Trophoblast cell (in vitro differentiated cells and primary cell): ENCODE measurements at regions not wholly inside any gene's neighbourhood (a gene's known extent, or its start where the extent isn't known, plus 50 kb on each side); places are given as distances from the start of the nearest gene placed in this dataset.

ENCODE experiments used
- DNase-seq, 2 donors: peaks; one replicate each; pipeline ENCODE4 v3.0.0-alpha.2; 2016
- H2AFZ ChIP-seq: 2 replicates; pipeline ENCODE4 v1.6.1; 2013; ENCODE audit warnings: low read length, moderate library complexity, mild to moderate bottlenecking; ENCODE audit not compliant: insufficient read depth, poor library complexity
- H2AK5ac ChIP-seq: 2 replicates; pipeline ENCODE4 v1.6.1; 2013; ENCODE audit warnings: mild to moderate bottlenecking, low read length
- H2BK120ac ChIP-seq: 2 replicates; pipeline ENCODE4 v1.6.1; 2013; ENCODE audit warnings: low read length, mild to moderate bottlenecking, moderate library complexity; ENCODE audit not compliant: insufficient read depth, poor library complexity
- H2BK12ac ChIP-seq: 2 replicates; pipeline ENCODE4 v1.6.1; 2013; ENCODE audit warnings: mild to moderate bottlenecking, low read length, moderate library complexity
- H2BK5ac ChIP-seq: 2 replicates; pipeline ENCODE4 v1.6.1; 2013; ENCODE audit warnings: low read length, low read depth, moderate library complexity, mild to moderate bottlenecking; ENCODE audit not compliant: poor library complexity
- H3K14ac ChIP-seq: 2 replicates; pipeline ENCODE4 v1.6.1; 2013; ENCODE audit warnings: mild to moderate bottlenecking, low read length
- H3K18ac ChIP-seq: 2 replicates; pipeline ENCODE4 v1.6.1; 2013; ENCODE audit warnings: mild to moderate bottlenecking, low read length
- H3K23ac ChIP-seq: 2 replicates; pipeline ENCODE4 v1.6.1; 2013; ENCODE audit warnings: low read length
- H3K27ac ChIP-seq: 2 replicates; pipeline ENCODE4 v1.5.1; 2013; ENCODE audit warnings: low read depth, mild to moderate bottlenecking, inconsistent platforms, low read length, moderate library complexity
- H3K27me3 ChIP-seq: 2 replicates; pipeline ENCODE4 v1.6.1; 2013; ENCODE audit warnings: inconsistent platforms, mild to moderate bottlenecking, low read length, moderate library complexity; ENCODE audit not compliant: insufficient read depth
- H3K36me3 ChIP-seq, 2 experiments: 1 replicate in 1 of 2; 2 replicates in 1 of 2; pipeline ENCODE4 v1.6.1; 2013; ENCODE audit warnings: low read length in 2 of 2, mild to moderate bottlenecking in 2 of 2, moderate library complexity in 1 of 2; ENCODE audit not compliant: insufficient read depth in 2 of 2, control insufficient read depth in 1 of 2
- H3K4ac ChIP-seq: 2 replicates; pipeline ENCODE4 v1.6.1; 2013; ENCODE audit warnings: low read depth, mild to moderate bottlenecking, low read length, moderate library complexity
- H3K4me1 ChIP-seq, 2 experiments: 1 replicate in 1 of 2; 2 replicates in 1 of 2; pipeline ENCODE4 v1.6.1; 2013; ENCODE audit warnings: low read length in 2 of 2, mild to moderate bottlenecking in 2 of 2, moderate library complexity in 1 of 2; ENCODE audit not compliant: insufficient read depth in 2 of 2, control insufficient read depth in 1 of 2
- H3K4me2 ChIP-seq: 2 replicates; pipeline ENCODE4 v1.6.1; 2013; ENCODE audit warnings: inconsistent platforms, mild to moderate bottlenecking, low read length, moderate library complexity
- H3K4me3 ChIP-seq: 2 replicates; pipeline ENCODE4 v1.5.1; 2013; ENCODE audit warnings: mild to moderate bottlenecking, low read depth, low read length, inconsistent platforms
- H3K79me1 ChIP-seq: one replicate; pipeline ENCODE4 v1.6.1; 2013; ENCODE audit warnings: low read length
- H3K79me2 ChIP-seq: 2 replicates; pipeline ENCODE4 v1.6.1; 2013; ENCODE audit warnings: low read length, mild to moderate bottlenecking; ENCODE audit not compliant: control insufficient read depth, insufficient read depth, poor library complexity
- H3K9ac ChIP-seq: 2 replicates; pipeline ENCODE4 v1.6.1; 2013; ENCODE audit warnings: mild to moderate bottlenecking, low read length
- H3K9me3 ChIP-seq: 2 replicates; pipeline ENCODE4 v1.6.1; 2013; ENCODE audit warnings: low read depth, mild to moderate bottlenecking, control low read depth, inconsistent platforms, low read length; ENCODE audit not compliant: insufficient read depth
- H4K12ac ChIP-seq: 2 replicates; pipeline ENCODE4 v1.6.1; 2013; ENCODE audit warnings: low read depth, mild to moderate bottlenecking, low read length, moderate library complexity
- H4K8ac ChIP-seq: 2 replicates; pipeline ENCODE4 v1.6.1; 2013; ENCODE audit warnings: low read depth, mild to moderate bottlenecking, low read length, moderate library complexity
- H4K91ac ChIP-seq: one replicate; pipeline ENCODE4 v1.6.1; 2013; ENCODE audit warnings: low read depth, mild to moderate bottlenecking, low read length, moderate library complexity
- WGBS: extraction: QIAGEN DNeasy Blood & Tissue Kit; methylation state at CpG from one replicate; pipeline ENCODE4 v1.1.7; 2013; ENCODE audit warnings: missing lambda C conversion rate; ENCODE audit not compliant: insufficient read length, insufficient coverage; ENCODE audit errors: extremely low coverage; 5-methylcytosine and 5-hydroxymethylcytosine counted together

DNA sequence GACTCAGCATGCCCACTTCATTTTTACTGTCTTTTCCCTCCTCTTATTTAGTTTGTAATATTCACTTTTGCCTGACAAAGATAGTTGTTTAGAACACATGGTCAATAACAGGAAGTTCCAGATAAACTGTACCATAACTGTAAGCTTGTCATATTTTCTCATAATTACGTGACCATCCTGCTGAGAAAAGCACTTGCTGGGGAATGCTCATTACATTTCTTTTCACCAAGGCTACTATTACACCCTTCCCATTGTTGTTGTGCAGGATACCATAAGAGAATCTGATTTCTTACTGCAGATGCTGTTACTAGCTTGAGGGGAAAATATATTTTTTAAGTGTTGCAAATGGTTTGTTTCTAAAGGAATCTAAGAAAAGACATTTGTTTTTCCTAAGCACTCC lies 111.7 kb upstream of the SLITRK6 start:
- Histone ChIP-seq H3K27me3 (no peaks in the 10 kb centered on the region), H4K8ac (no peak overlapping the region), H3K4me3 (no peak overlapping the region), H3K79me2 (no peaks in the 10 kb centered on the region), H3K4me2 (no peak overlapping the region), H3K9me3 (no peaks in the 10 kb centered on the region), H2AK5ac (no peak overlapping the region), H3K4ac (no peak overlapping the region), H2AFZ (no peak overlapping the region), H2BK12ac (no peak overlapping the region), H3K23ac (no peak overlapping the region), H3K18ac (no peak overlapping the region), H2BK5ac (no peak overlapping the region), H3K14ac (no peak overlapping the region), H2BK120ac (no peak overlapping the region), H3K27ac (no peak overlapping the region), H3K9ac (no peak overlapping the region), H3K36me3 (no peaks in the 10 kb centered on the region), H4K12ac (no peak overlapping the region), H4K91ac (no peak overlapping the region), H3K4me1 (no peaks in the 10 kb centered on the region), H3K79me1 (no peaks in the 10 kb centered on the region)
- WGBS: no CpG with 5 or more reads among the region's 1 CpG
- DNase-seq: no peak

DNA sequence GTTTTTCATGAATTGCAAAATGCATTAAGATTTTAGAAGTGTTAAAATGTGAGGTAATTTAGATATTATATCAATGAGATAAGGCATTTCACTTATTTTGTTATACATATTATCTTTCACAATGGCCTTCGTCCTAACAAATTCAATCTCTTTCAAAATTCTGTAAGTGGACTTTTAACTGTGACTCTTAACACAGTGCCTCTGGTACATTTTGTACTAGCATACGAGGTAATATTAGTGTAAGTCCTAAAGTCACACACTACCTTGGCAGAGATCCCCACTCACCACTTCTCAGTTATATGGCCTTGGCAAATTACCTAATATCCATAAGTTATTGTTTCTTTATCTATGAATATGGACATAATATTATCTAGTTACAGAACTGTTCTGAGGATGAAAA lies 101.3 kb upstream of the SLITRK6 start:
- no peak overlapping the region for H3K4me3 ChIP-seq
- H3K27me3 ChIP-seq: no peaks in the 10 kb centered on the region
- no peak overlapping the region for H2AK5ac ChIP-seq
- no peak overlapping the region for H4K8ac ChIP-seq
- H3K27ac ChIP-seq: no peak overlapping the region
- no peaks in the 10 kb centered on the region for H3K9me3 ChIP-seq
- WGBS: no CpG with 5 or more reads among the region's 2 CpGs
- H3K79me1 ChIP-seq: no peaks in the 10 kb centered on the region
- no peaks in the 10 kb centered on the region for H3K36me3 ChIP-seq
- no peak overlapping the region for H3K9ac ChIP-seq
- no peak overlapping the region for H4K91ac ChIP-seq
- no peak overlapping the region for H3K4me2 ChIP-seq
- DNase-seq: no peak
- no peak overlapping the region for H2BK12ac ChIP-seq
- H3K18ac ChIP-seq: no peak overlapping the region
- H4K12ac ChIP-seq: no peak overlapping the region
- peaks cover 0 to 6% of the 10 kb centered on the region in 2 experiments for H3K4me1 ChIP-seq
- no peaks in the 10 kb centered on the region for H3K79me2 ChIP-seq
- no peak overlapping the region for H2AFZ ChIP-seq
- H2BK120ac ChIP-seq: no peak overlapping the region
- H2BK5ac ChIP-seq: no peak overlapping the region
- no peak overlapping the region for H3K23ac ChIP-seq
- H3K14ac ChIP-seq: no peak overlapping the region
- no peak overlapping the region for H3K4ac ChIP-seq

DNA sequence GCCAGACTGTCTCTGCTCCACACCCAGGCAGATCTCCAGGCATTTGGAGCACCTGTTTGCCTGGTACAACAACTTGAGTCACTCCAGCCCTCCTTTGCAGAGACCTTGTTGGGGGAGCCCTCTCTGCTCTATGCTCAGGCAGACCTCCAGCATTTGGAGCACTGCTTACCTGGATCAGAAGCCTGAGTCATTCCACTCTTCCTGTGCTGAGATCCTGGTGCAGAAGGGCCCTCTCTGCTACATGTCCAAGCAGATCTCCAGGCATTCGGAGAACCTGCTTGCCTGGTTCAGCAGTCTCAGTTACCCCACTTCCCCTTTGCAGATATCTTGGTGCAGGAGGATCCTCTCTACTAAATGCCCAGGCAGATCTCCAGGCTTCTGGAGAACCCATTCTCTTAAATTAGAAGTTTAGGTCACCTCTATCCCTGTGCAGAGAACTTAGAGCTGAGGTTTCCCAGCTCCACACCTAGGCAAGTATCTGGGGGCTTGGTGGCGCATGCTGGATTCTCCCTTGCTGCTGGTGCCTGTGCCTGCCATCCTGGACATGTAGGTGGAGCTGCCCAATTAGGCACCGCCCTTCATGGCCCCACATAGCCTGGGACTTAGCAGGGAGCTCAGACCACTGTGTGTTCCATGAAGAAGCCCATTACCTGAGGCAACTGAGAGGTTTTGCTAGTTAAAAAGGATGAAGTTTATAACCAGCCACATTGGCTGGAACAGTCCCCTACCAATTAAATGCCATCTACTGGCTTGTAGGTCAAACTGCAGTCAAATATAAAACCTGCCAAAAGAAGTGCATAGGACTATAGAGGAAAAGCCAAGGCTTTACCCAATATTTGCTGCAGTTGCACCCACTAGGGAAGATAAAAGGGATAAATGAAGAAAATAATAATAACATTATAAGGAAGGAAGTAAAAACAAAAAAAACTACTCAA lies 97.6 kb upstream of the SLITRK6 start:
- no peak overlapping the region for H2AK5ac ChIP-seq
- H3K79me1 ChIP-seq: no peaks in the 10 kb centered on the region
- no peak overlapping the region for H3K4ac ChIP-seq

DNA sequence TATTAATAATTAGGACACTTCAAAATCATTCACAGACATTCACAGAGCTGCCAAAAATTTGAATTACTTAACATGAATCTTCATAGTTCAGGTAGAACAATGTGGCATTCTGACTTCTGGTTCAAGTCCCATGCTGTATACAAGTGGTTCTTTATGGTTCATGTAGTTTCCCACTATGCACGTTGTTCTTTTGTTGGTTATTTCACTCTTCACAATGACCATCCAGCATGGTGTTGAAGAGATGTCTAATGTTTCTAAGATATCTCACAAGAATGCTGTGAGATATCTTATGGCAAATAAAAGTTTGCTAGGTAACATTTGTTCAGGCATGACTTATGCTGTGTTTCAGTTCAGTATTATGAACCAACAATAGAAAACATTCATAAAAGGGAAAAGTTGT lies 88.2 kb upstream of the SLITRK6 start:
- H3K9me3 ChIP-seq: no peaks in the 10 kb centered on the region
- H3K14ac ChIP-seq: no peak overlapping the region
- no peak overlapping the region for H2AFZ ChIP-seq
- no peak overlapping the region for H3K4me2 ChIP-seq
- H3K4me3 ChIP-seq: no peak overlapping the region
- H3K18ac ChIP-seq: no peak overlapping the region
- no peaks in the 10 kb centered on the region for H3K79me1 ChIP-seq
- H3K36me3 ChIP-seq: no peaks in the 10 kb centered on the region
- no peak overlapping the region for H2BK120ac ChIP-seq
- H4K91ac ChIP-seq: no peak overlapping the region
- H2BK5ac ChIP-seq: no peak overlapping the region
- no peak overlapping the region for H2BK12ac ChIP-seq
- H2AK5ac ChIP-seq: no peak overlapping the region
- H3K79me2 ChIP-seq: no peaks in the 10 kb centered on the region
- H3K4ac ChIP-seq: no peak overlapping the region
- no peak overlapping the region for H3K27ac ChIP-seq
- H3K4me1 ChIP-seq: no peaks in the 10 kb centered on the region
- no peak for DNase-seq
- no peak overlapping the region for H3K9ac ChIP-seq
- WGBS: no CpG with 5 or more reads among the region's 1 CpG
- no peak overlapping the region for H4K8ac ChIP-seq
- H3K23ac ChIP-seq: no peak overlapping the region
- no peaks in the 10 kb centered on the region for H3K27me3 ChIP-seq
- H4K12ac ChIP-seq: no peak overlapping the region

More for the DNA sequence above, 97.6 kb upstream of the SLITRK6 start:
- Histone ChIP-seq H4K12ac (no peak overlapping the region), H3K4me1 (peaks cover 0 to 6% of the 10 kb centered on the region in 2 experiments), H2BK120ac (no peak overlapping the region), H4K8ac (no peak overlapping the region), H3K27ac (no peak overlapping the region), H3K4me2 (no peak overlapping the region), H3K36me3 (no peaks in the 10 kb centered on the region), H4K91ac (no peak overlapping the region), H3K9me3 (no peaks in the 10 kb centered on the region), H2BK5ac (no peak overlapping the region), H2BK12ac (no peak overlapping the region), H3K14ac (no peak overlapping the region), H2AFZ (peak overlapping the region; percentile 37), H3K27me3 (no peaks in the 10 kb centered on the region), H3K18ac (no peak overlapping the region), H3K4me3 (no peak overlapping the region), H3K23ac (no peak overlapping the region), H3K79me2 (no peaks in the 10 kb centered on the region), H3K9ac (no peak overlapping the region)
- DNase-seq: no peak
- WGBS: no CpG with 5 or more reads among the region's 3 CpGs
